Neural crest cell (in vitro differentiated cells): ENCODE measurements at regions not wholly inside any gene's neighbourhood (a gene's known extent, or its start where the extent isn't known, plus 50 kb on each side); places are given as distances from the start of the nearest gene placed in this dataset.
A peak's percentile ranks its signal among the peaks of the same experiment; 100 is the strongest.

ENCODE experiments used
- DNase-seq: peaks from one replicate; pipeline ENCODE4 v3.0.0; 2021; ENCODE audit warnings: low read depth, mixed read lengths, low spot score
- H3K27ac Mint-ChIP-seq: one replicate; pipeline ENCODE4 v1.8.0; 2021; ENCODE audit warnings: mild to moderate bottlenecking, mixed read lengths; ENCODE audit not compliant: unreplicated experiment
- H3K27me3 Mint-ChIP-seq: 2 replicates; pipeline ENCODE4 v1.8.0; 2021; ENCODE audit warnings: low read depth, mild to moderate bottlenecking, mixed read lengths
- H3K36me3 Mint-ChIP-seq: 2 replicates; pipeline ENCODE4 v1.8.0; 2021; ENCODE audit warnings: low read depth, mild to moderate bottlenecking, mixed read lengths
- H3K4me1 Mint-ChIP-seq: 2 replicates; pipeline ENCODE4 v1.8.0; 2021; ENCODE audit warnings: mixed read lengths
- H3K4me3 Mint-ChIP-seq: one replicate; pipeline ENCODE4 v1.8.0; 2021; ENCODE audit warnings: mild to moderate bottlenecking, mixed read lengths
- H3K9me3 Mint-ChIP-seq: 2 replicates; pipeline ENCODE4 v1.8.0; 2021; ENCODE audit warnings: mixed read lengths
- TF ChIP-seq, protein P1 (sequence below): fragments of 200-600 bp; sonication (generic); conservative IDR thresholded peaks from 2 replicates; pipeline ENCODE4 v1.5.0; 2021; ENCODE audit warnings: antibody characterized with exemption, mild to moderate bottlenecking

DNA sequence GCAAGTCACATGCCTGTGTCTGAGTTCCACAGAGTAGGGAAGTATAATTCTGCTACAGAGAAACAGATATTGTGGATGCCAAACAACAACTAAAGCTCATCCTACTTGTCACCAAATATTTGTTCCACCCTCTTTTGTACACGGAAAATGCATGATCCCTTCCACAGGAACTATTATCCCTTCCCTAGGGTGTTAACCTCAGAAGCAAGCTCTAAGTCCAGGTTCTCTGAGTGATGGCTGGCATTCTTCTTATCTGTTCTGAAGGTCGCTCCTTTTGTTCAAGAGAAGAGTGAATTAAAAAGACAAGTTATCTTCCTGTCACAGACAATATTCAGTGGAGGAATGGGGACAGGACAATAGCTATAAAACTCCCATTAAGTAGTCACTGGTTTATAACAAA, 460.1 kb upstream of the GCFC2 start:
- Mint-ChIP-seq H3K27ac (no peak overlapping the region), H3K4me3 (no peak overlapping the region), H3K9me3 (peaks cover 21% of the 10 kb centered on the region), H3K4me1 (peaks cover 3% of the 10 kb centered on the region), H3K36me3 (peaks cover 20% of the 10 kb centered on the region), H3K27me3 (no peaks in the 10 kb centered on the region)
- TF ChIP-seq, protein P1, sequence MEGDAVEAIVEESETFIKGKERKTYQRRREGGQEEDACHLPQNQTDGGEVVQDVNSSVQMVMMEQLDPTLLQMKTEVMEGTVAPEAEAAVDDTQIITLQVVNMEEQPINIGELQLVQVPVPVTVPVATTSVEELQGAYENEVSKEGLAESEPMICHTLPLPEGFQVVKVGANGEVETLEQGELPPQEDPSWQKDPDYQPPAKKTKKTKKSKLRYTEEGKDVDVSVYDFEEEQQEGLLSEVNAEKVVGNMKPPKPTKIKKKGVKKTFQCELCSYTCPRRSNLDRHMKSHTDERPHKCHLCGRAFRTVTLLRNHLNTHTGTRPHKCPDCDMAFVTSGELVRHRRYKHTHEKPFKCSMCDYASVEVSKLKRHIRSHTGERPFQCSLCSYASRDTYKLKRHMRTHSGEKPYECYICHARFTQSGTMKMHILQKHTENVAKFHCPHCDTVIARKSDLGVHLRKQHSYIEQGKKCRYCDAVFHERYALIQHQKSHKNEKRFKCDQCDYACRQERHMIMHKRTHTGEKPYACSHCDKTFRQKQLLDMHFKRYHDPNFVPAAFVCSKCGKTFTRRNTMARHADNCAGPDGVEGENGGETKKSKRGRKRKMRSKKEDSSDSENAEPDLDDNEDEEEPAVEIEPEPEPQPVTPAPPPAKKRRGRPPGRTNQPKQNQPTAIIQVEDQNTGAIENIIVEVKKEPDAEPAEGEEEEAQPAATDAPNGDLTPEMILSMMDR = no peak
- no peak for DNase-seq

DNA sequence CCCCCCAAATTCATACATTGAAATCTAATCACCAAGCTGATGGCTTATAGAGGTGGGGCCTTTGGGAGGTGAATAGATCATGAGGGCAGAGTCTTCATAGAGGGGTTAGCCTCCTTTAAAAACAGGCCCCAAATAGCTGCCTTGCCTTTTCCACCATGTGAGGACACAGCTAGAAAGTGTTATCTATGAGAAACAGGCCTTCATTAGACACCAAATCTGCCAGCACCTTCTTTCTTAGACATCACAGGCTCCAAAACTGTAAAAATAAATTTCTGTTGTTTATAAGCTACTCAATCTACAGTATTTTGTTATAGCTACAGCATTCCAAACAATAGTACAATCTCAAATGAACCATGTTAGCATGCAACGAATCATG, 459.3 kb upstream of the GCFC2 start:
- H3K4me3 Mint-ChIP-seq = no peak overlapping the region
- peaks cover 3% of the 10 kb centered on the region for H3K4me1 Mint-ChIP-seq
- TF ChIP-seq, protein P1 = no peak
- no peak overlapping the region for H3K27ac Mint-ChIP-seq
- peaks cover 18% of the 10 kb centered on the region for H3K36me3 Mint-ChIP-seq
- no peak for DNase-seq
- H3K27me3 Mint-ChIP-seq = no peaks in the 10 kb centered on the region
- peaks cover 17% of the 10 kb centered on the region for H3K9me3 Mint-ChIP-seq

DNA sequence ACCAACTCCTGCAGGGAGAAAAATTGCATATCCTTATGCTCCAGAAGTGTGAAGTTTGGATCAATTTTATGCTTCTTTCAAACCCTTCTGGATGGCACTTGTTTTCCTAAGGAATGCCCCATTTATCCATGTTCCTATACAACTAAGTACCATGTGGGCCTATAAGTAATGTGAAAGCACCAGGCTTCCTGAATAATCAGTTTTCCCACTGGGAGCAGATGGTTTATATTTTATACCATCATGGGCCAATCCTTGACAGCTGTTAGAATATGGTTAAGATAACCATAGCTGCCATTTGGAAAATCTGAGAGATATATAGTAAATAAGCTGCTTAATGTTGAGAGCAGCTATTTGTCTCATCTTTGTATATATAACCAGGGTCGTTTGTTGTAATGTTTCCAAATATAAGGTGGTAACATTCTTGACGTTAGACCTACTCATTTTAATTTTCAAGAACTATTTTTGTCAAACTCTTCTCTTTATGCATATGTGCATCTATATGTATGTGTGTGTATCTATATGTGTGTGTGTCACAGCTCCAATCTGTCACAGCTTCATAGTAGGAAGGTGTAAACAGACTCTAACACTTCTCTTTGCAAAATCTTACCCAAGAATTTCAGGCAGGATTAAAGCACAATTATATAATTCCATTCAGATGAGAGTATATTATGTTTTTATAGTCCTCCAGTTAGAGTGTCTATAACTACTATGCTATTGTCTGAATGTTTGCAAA, 458.7 kb upstream of the GCFC2 start:
- no peak for DNase-seq
- no peak overlapping the region for H3K4me3 Mint-ChIP-seq
- H3K27me3 Mint-ChIP-seq = no peaks in the 10 kb centered on the region
- peaks cover 15% of the 10 kb centered on the region for H3K9me3 Mint-ChIP-seq
- H3K36me3 Mint-ChIP-seq = peaks cover 16% of the 10 kb centered on the region
- TF ChIP-seq, protein P1 = no peak
- H3K4me1 Mint-ChIP-seq = peaks cover 3% of the 10 kb centered on the region
- H3K27ac Mint-ChIP-seq = no peak overlapping the region

DNA sequence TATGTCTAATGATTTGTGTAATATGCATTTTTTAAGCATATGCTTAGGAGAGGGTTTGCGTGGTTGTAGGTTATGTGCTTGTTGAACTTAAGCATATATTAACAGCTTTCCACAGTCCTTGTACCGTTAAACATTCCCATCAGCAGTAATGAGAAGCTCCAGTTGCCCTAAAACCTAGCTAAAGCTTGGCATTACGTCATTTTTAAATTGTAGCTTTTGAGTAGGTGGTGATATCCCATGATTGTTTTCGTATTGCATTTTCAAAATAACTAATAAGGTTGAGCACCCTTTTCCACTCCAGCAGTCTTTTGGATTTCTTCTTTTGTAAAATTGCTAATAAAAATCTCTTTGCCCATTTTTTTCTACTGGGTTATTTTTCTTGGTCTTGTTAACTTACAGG, 453.1 kb upstream of the GCFC2 start:
- Mint-ChIP-seq H3K4me3 (no peak overlapping the region), H3K27ac (no peak overlapping the region), H3K4me1 (peaks cover 23% of the 10 kb centered on the region), H3K9me3 (no peaks in the 10 kb centered on the region), H3K36me3 (no peaks in the 10 kb centered on the region), H3K27me3 (no peaks in the 10 kb centered on the region)
- no peak for DNase-seq
- TF ChIP-seq, protein P1 = no peak

DNA sequence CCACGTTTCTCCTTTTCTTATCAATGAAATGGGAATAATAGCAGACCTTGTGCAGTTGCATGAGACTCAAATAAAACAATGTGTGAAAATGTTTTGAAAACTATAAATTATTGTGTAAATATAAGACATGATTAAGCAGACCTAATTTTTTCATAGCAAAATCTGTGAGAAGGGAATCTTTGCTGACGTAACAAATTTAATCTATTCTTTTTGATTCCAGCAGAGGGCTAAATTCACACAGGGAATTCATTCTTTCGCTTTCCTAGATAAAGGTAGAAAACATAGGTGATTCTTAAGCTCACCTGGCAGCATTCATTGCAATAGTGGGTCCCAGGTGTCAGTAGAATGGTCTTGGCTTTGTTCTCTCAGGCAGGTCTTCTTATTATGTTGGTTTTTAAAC, 450.0 kb upstream of the GCFC2 start:
- TF ChIP-seq, protein P1 = peak; percentile 30
- no peak overlapping the region for H3K4me3 Mint-ChIP-seq

More for the DNA sequence above, 450.0 kb upstream of the GCFC2 start:
- no peaks in the 10 kb centered on the region for H3K9me3 Mint-ChIP-seq
- H3K4me1 Mint-ChIP-seq = peaks cover 27% of the 10 kb centered on the region
- no peak overlapping the region for H3K27ac Mint-ChIP-seq
- no peaks in the 10 kb centered on the region for H3K36me3 Mint-ChIP-seq
- no peak for DNase-seq
- no peaks in the 10 kb centered on the region for H3K27me3 Mint-ChIP-seq
